ENCODE measurements at regions not wholly inside any gene's neighbourhood (a gene's known extent, or its start where the extent isn't known, plus 50 kb on each side); places are given as distances from the start of the nearest gene placed in this dataset.

DNA sequence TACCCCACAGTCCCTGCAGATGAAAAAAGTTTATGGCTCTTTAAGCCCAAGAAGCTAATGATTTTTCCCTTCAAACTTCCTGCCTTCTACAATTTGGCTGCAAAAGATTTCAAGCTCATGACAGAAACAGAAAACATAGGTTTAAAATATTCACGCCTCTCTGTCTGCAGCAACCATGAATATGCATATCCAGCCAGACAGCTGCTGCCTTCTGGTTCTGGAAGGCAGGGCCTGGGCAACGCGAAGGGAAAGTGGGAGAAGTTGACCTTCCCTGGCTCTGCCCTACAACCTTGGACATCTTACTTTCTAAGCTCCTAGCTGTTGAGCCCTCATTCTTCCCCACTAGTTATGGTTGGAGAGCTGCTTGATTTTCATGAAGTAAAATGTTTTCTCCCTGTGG lies 64.8 kb upstream of the CLINT1 start:
- no peak for DNase-seq

DNA sequence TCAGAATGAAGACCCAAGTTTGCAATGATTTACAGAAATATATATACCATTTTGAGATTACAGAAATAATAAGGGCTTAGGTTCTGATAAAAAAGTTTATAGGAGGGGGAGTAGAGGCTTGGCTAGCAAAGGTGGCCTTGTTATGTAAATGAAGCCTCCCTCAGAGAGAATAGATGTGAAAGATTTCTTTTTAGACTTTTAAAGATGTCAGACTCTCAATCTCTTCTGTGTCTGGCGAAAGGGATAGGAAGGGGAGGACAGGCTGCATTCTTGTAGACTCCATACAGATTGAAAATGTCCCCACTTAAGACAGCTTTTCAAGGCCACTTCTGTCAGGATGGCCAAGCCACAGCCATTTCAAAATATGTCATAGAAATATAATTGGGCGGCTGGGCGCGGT lies 63.1 kb upstream of the CLINT1 start:
- no peak for DNase-seq

DNA sequence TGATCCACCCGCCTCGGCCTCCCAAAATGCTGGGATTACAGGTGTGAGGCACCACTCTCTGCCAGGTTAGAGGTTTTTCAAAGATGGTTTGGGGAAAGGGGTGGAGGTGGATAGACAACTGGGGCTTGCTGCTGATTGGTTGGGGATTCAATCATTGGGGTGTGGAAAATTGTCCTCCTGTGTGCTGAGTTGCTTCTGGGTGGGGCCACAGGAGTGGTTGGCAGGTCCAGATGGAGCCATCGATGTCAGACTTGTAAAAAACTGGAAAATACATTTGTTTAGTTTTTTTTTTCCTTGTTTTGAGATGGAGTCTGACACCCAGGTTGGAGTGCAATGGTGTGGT lies 61.9 kb upstream of the CLINT1 start:
- DNase-seq, result no peak

DNA sequence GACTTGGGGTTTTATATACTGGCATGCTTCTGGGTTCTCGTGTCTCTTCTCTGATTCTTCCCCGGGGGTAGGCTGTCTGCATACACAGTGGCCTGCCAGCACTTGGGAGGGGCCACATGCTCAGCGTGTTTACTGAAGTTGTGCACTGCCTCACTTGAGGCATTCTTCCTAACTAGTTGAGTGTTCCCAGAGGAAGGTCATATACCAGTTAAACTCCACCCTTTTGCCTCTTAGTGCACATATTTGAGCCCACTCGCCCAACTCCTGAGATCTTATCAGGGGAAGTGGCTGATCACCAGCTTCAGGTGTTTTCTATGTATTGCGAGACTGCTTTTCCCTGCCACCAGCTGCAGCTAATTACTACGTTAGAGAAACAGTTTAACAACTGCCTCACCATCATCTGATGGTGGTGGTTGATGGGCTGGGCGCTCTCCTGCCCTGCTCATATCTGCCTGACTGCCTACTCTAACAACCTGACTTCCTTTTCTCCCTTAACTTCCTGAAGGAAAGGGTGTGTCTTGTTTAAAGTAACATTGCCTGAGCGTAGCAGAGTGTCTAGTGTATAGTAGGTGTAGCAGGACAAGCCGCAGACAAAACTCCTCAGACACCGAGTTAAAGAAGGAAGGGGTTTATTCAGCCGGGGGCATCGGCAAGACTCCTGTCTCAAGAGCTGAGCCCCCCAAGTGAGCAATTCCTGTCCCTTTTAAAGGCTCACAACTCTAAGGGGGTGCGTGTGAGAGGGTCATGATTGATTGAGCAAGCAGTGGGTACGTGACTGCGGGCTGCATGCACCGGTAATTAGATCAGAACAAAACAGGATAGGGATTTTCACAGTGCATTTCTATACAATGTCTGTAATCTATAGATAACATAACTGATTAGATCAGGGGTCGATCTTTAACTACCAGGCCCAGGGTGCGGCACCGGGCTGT lies 60.1 kb upstream of the CLINT1 start:
- DNase-seq, result no peak

DNA sequence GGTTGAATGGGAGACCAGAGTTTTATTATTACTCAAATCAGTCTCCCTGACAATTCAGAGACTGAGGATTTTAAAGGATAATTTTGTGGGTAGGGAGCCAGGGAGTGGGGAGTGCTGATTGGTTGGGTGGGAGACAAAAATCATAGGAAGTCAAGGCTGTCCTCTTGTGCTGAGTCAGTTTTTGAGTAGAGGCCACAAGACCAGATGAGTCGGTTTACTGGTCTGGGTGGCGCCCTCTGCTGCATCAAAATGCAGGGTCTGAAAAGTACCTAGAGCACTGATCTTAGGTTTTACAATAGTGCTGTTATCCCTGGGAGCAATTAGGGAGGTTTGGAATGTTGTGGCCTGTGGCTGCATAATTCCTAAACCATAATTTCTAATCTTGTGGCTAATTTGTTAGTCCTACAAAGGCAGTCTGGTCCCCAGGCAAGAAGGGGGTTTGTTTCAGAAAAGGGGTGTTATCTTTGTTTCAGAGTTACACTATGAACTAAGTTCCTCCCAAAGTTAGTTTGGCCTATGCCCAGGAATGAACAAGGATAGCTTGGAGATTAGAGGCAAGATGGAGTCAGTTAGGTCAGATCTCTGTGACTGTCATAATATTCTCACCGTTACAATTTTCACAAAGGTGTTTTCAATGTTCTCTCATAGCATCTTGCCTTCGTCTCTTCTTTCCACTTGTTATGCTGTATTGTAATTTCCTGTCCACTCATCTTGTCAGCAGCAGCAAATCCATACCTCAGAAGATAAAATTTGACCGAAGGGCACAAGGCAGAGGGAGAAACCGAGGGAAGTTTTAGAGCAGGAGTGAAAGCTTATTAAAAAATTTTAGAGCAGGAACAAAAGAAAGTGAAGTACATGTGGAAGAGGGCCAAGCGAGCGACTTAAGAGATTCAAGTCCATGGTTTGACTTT lies 59.2 kb upstream of the CLINT1 start:
- peak; percentile 71 for DNase-seq

DNA sequence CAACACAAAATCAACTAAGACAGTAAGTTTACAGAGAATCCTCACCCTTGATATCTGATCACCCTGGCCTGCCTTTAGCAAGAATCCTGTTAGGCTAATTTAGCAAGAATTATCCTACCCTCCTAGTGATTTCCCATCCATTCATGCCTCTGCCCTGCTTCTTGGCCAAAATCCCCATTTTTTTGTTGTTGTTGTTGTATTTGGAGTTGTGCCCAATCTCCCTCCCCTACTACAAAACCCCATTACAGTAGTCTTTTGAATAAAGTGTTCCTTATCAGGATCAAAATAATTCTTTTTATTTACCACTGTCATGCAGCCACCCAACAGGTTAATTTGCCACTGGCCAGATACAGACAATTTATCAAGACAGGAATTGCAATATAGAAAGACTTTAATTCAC lies 58.5 kb upstream of the CLINT1 start:
- DNase-seq, result no peak

DNA sequence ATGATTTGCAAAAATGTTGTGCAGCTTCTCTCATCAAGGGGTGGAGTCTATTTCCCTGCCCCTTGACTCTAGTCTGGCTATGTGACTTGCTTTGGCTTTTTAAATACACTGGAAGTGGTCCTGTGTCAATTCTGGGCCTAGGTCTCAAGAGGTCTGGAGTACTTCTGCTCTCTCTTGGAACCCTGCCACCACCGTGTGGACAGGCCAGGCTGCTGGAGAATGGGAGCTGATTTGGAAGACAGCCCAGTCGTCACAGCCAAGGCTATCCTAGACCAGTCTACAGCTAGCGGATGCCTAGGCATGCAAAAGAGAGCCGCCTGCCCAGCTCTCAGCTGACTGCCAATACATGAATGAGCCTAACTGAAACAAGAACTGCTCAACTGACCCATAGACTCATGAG lies 56.7 kb upstream of the CLINT1 start:
- no peak for DNase-seq

DNA sequence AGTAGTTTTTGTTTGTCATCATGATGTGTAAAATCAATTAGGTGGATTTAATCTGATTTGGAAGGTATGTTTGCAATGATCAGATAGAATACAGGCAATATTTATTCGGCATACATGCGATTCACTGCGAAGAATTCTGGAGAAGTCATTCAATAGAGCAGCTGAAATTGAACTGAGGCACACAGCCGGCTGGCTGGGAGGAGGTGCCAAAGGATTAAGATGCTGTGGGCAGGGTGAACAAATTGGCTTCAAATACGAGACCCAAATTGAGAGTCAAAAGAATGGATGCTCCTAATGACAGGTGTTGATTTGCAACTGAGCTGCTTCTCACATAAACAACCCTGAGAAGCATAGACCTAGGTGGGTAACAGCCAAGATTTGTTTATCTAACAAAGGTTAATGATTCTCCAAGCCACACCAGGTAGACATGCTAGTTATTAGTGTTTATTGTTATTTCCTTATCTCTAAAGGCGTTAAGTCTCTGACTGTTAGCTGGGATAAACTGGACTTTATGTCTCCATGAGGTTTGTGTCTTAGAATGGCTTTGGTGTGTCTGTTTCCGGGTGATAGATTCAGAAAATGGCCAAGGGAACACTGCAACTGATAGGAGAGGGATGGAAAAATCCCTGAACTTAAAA lies 55.3 kb upstream of the CLINT1 start:
- DNase-seq, result peak; percentile 30

DNA sequence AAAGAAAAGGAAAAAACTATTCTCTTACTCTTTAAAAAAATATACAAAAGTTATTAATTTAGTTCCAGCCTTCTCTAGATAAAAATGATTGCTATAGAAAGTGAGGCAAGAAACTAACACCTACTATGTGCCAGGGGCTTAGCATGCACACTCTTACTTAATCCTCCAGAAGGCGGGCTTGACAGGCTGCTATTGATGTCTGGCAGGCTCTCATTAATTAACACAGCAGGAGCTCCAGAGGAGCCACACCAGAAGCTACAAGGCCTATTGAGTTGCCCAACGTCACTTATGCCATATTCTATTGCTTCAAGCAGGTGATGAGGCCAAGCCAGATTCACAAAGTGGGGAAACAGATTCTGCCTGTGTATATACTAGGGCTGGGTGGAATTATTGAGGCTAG lies 54.6 kb upstream of the CLINT1 start:
- DNase-seq, result peak; percentile 75

DNA sequence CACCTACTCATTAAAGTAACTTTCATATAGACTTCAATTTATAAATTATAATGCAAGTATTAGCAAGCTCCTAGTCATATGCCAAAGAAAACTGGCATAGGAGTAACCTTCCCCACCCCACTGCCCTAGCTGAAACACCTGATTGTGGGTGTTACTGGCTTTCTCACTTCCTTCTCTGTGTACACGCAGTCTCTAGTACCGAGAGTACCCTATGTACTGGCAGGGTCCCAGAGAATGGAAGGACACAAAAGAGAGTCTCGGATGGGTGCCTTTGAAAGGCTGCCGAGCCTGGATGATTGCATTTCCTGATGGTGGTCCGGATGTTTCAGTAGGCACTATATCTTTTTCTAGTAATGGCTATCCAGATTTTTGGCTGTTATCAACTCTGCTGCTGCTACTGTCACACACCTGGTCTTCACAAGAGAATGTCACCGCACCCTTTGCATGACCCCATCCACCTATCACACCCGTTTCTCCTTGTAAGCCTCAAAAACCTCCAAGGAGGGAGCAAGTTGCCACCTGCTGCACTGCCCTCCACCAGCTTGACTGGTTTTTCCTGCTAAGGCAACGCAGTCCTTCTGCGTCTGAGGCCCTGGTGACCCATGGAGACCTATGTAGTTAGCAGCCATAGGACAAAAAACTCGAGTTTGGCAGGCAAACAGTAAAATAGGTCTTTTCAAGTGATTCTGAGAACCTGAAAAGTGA lies 53.8 kb upstream of the CLINT1 start:
- DNase-seq, result no peak

DNA sequence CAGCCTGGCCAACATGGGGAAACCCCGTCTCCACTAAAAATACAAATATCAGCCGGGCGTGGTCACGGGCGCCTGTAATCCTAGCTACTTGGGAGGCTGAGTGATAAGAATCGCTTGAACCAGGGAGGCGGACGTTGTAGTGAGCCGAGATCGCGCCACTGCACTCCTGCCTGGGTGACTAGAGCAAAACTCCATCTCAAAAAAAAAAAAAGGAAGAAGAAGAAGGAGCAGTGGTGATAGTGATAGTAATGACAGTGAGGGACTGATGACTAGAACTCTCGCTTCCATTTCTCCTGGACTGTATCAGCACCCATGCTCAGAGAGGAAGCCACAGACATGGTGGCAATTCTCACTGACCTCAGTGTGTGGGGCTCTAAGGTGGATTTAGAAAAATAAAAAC lies 52.6 kb upstream of the CLINT1 start:
- DNase-seq, result no peak
